Neural cell (in vitro differentiated cells): ENCODE measurements at regions not wholly inside any gene's neighbourhood (a gene's known extent, or its start where the extent isn't known, plus 50 kb on each side); places are given as distances from the start of the nearest gene placed in this dataset.

ENCODE experiments used
- CTCF ChIP-seq: fragments of 450-650 bp; IDR thresholded peaks from 2 replicates; pipeline ENCODE4 v1.5.1; 2014; ENCODE audit warnings: antibody characterized with exemption, mild to moderate bottlenecking, moderate library complexity; ENCODE audit not compliant: poor library complexity, severe bottlenecking
- EZH2 ChIP-seq: fragments of 200-600, 300-800 bp; shearing (Covaris generic), sonication (generic); IDR thresholded peaks from 2 replicates; pipeline ENCODE4 v1.6.1; 2014; ENCODE audit warnings: antibody characterized with exemption, low read length, borderline replicate concordance, mild to moderate bottlenecking; ENCODE audit not compliant: insufficient read depth, poor library complexity, severe bottlenecking
- POLR2AphosphoS5 ChIP-seq: IDR thresholded peaks from 2 replicates; pipeline ENCODE4 v1.6.1; 2012
- RAD21 ChIP-seq: fragments of 450-650 bp; conservative IDR thresholded peaks from 2 replicates; pipeline ENCODE4 v1.6.1; 2014; ENCODE audit warnings: antibody characterized with exemption, mild to moderate bottlenecking, moderate library complexity
- REST ChIP-seq: IDR thresholded peaks from 2 replicates; pipeline ENCODE4 v1.6.1; 2012; ENCODE audit warnings: borderline replicate concordance
- SMC3 ChIP-seq: fragments of 450-650 bp; conservative IDR thresholded peaks from 2 replicates; pipeline ENCODE4 v1.6.1; 2014; ENCODE audit warnings: antibody characterized with exemption, mild to moderate bottlenecking, moderate library complexity; ENCODE audit not compliant: poor library complexity
- TAF1 ChIP-seq: IDR thresholded peaks from 2 replicates; pipeline ENCODE4 v1.6.1; 2012; ENCODE audit warnings: low read depth

- TF ChIP-seq CTCF (no peak), RAD21 (no peak), EZH2 (no peak), SMC3 (no peak), POLR2AphosphoS5 (no peak), TAF1 (no peak), REST (no peak)
Observed at GRCh38 chr20:40953856-40954255, 74.8 kb upstream of the TOP1 start.
